ENCODE measurements at regions not wholly inside any gene's neighbourhood (a gene's known extent, or its start where the extent isn't known, plus 50 kb on each side); places are given as distances from the start of the nearest gene placed in this dataset.

DNA sequence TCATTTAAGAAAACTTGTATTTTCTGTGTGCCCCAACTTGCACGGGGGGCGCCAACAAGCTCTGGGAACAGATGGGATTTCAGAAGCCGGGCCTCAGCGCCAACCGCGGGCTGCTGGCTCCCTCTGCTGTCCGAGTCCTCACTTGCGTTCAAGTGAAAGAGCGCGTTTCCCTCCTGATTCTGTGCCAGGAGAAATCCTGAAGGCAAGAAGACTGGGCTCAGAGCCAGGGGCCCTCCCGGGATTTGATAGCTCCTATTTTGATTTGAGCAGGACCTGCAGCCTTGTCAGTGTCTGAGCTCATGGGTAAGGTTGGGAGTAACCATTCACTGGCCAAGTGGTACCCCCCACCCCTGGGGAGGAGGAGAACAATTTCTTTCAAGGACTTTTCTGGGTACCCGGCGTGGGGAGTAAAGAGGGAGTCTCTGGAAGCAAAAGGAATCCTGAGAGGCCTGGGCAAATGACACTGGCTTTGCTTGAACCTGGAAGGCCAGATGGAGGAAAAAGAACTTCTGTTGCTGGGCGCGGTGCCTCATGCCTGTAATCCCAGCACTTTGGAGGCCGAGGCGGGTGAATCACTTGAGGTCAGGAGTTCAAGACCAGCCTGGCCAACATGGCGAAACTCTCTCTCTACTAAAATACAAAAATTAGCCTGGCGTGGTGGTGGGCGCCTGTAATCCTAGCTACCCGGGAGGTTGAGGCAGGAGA, 179.0 kb upstream of the RGS6 start:
- H3K9me3 ChIP-seq (ENCODE audit: control insufficient read depth in 1 of 2, low read length in 2 of 2): no peaks in the 10 kb centered on the region
- peak; percentile 53 to 62 (median 58) for DNase-seq
- peaks cover 0 to 2% of the 10 kb centered on the region in 2 donors for H3K27me3 Mint-ChIP-seq
- no peaks in the 10 kb centered on the region for H3K4me1 Mint-ChIP-seq
- peaks cover 0 to 11% (median 5%) of the 10 kb centered on the region in 8 donors for H3K9me3 Mint-ChIP-seq
- H3K4me1 ChIP-seq (ENCODE audit: insufficient read depth, low read length): peaks cover 6% of the 10 kb centered on the region
- H3K27me3 ChIP-seq (ENCODE audit: insufficient read depth, low read length): no peaks in the 10 kb centered on the region
- H3K27ac ChIP-seq (ENCODE audit: low read depth, low read length): no peak overlapping the region
- H3K27ac Mint-ChIP-seq: no peak overlapping the region
- H3K36me3 ChIP-seq (ENCODE audit: insufficient read depth, low read length): no peaks in the 10 kb centered on the region
- no peaks in the 10 kb centered on the region for H3K36me3 Mint-ChIP-seq
- POLR2A ChIA-PET (ENCODE audit: partially characterized antibody): interaction anchor here (0.6 to 1.2 kb wide), 3 partner anchors 9 to 611 kb away, joined by 3 to 4 read pairs (median 4); no protein-coding TSS in a partner anchor
- CTCF ChIA-PET (ENCODE audit: partially characterized antibody): interaction anchor here (0.7 to 9.4 kb wide), 32 partner anchors 8 to 765 kb away, joined by 3 to 235 read pairs (median 4); partner anchors contain the start of gene SIPA1L1
- H3K4me3 ChIP-seq (ENCODE audit: low read length in 2 of 2): no peak overlapping the region
- intact Hi-C loops (cut with micrococcal nuclease): loop anchor here (1.0 kb wide), 3 partner anchors 431 to 649 kb away; no protein-coding TSS in a partner anchor
- H3K4me3 Mint-ChIP-seq: no peak overlapping the region

GRCh38 chr14:71753976-71754375, 178.3 kb upstream of the RGS6 start:
- H3K9me3 ChIP-seq (ENCODE audit: control insufficient read depth in 1 of 2, low read length in 2 of 2): no peaks in the 10 kb centered on the region
- intact Hi-C loops (cut with micrococcal nuclease): loop anchor here (1.0 kb wide), 3 partner anchors 432 to 650 kb away; no protein-coding TSS in a partner anchor
- no peak for DNase-seq
- no peak overlapping the region for H3K4me3 Mint-ChIP-seq
- H3K36me3 ChIP-seq (ENCODE audit: insufficient read depth, low read length): no peaks in the 10 kb centered on the region
- H3K27me3 Mint-ChIP-seq: peaks cover 1 to 2% of the 10 kb centered on the region in 2 donors
- no peaks in the 10 kb centered on the region for H3K27me3 ChIP-seq (ENCODE audit: insufficient read depth, low read length)
- peaks cover 0 to 4% (median 2%) of the 10 kb centered on the region in 8 donors for H3K9me3 Mint-ChIP-seq
- H3K36me3 Mint-ChIP-seq: no peaks in the 10 kb centered on the region
- H3K4me3 ChIP-seq (ENCODE audit: low read length in 2 of 2): no peak overlapping the region
- CTCF ChIA-PET (ENCODE audit: partially characterized antibody): interaction anchor here (1.8 to 9.4 kb wide), 3 partner anchors 12 to 614 kb away, joined by 3 to 235 read pairs (median 10); no protein-coding TSS in a partner anchor
- H3K27ac Mint-ChIP-seq: no peak overlapping the region
- peaks cover 6% of the 10 kb centered on the region for H3K4me1 ChIP-seq (ENCODE audit: insufficient read depth, low read length)
- H3K27ac ChIP-seq (ENCODE audit: low read depth, low read length): no peak overlapping the region
- H3K4me1 Mint-ChIP-seq: no peaks in the 10 kb centered on the region
- POLR2A ChIA-PET (ENCODE audit: partially characterized antibody): no interaction called here

DNA sequence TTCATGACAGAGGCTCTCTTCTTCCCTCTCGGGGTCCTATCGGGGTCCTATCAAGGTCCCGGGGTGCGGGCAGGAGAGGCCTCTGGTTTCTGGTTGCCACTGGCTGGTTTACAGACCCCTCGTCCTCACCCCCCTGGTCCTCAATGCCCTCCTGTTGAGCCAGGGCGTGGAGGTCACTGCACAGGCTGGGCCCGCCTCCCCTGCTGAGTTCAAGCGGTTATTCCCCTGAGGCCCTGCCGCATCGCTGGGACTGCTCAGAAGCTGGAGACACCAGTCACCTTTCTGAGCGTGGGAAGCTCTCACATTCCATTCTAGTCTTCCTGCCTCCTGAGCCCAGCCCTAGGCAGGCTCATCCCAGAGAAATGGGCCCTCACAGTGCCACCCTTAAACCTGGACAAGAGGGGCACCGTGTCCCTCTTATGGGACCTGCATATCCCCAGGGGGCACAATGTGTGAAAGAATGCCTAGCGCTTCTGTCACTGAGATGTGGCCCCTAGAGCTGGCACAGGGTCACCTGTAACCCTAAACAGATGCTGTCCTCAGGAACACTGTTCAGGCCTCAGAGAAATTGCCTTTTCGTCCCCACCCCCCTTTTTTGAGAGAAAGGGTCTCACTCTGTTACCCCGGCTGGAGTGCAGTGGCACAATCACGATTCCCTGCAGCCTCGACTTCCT, 177.7 kb upstream of the RGS6 start:
- Histone ChIP-seq H3K36me3 (ENCODE audit: insufficient read depth, low read length) (no peaks in the 10 kb centered on the region), H3K4me3 (ENCODE audit: low read length in 2 of 2) (no peak overlapping the region), H3K9me3 (ENCODE audit: control insufficient read depth in 1 of 2, low read length in 2 of 2) (no peaks in the 10 kb centered on the region), H3K27me3 (ENCODE audit: insufficient read depth, low read length) (no peaks in the 10 kb centered on the region), H3K4me1 (ENCODE audit: insufficient read depth, low read length) (peaks cover 6% of the 10 kb centered on the region), H3K27ac (ENCODE audit: low read depth, low read length) (no peak overlapping the region)
- DNase-seq: no peak
- no peak overlapping the region for H3K4me3 Mint-ChIP-seq
- H3K27ac Mint-ChIP-seq: no peak overlapping the region
- H3K9me3 Mint-ChIP-seq: no peaks in the 10 kb centered on the region
- POLR2A ChIA-PET (ENCODE audit: partially characterized antibody): no interaction called here
- H3K27me3 Mint-ChIP-seq: peaks cover 1 to 2% of the 10 kb centered on the region in 2 donors
- no peaks in the 10 kb centered on the region for H3K4me1 Mint-ChIP-seq
- CTCF ChIA-PET (ENCODE audit: partially characterized antibody): interaction anchor here (0.5 to 9.4 kb wide), 3 partner anchors 11 to 615 kb away, joined by 3 to 235 read pairs (median 10); no protein-coding TSS in a partner anchor
- intact Hi-C loops (cut with micrococcal nuclease): no loop called here
- H3K36me3 Mint-ChIP-seq: no peaks in the 10 kb centered on the region

DNA sequence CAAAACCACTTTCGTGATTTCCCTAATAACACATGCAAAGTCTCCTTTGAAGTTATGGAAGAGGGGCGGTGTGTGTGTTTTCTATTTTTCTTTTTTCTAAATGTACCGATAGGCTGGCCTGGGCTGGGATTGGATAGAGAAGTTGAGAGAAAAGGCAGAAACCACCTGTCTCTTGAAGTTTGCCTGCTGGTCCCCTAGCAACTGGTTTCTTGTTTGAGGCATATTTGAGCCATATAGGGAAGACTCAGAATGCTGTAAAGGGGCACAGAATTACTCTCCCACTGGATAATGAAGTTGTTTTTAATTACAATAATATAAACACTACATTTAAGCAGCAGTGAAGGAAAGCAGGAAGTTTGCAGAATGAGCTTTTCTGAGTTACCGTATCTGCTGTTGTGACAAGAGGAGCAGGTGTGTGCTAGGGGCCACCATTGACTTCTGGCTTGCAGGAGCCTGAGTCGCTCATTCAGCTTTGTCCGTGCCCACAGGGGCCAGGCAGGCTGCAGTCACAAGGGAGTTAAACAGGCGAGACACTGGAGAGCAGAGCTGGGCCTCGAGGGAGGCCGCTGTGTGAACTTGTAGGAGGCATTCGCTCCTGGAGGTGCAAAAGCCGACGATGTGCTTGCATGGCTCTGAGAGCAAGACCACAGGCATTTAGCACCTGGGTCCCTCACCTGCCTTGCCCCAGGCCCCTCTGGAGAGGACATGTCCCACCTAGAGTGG, 173.8 kb upstream of the RGS6 start:
- Histone ChIP-seq H3K4me1 (ENCODE audit: insufficient read depth, low read length) (no peaks in the 10 kb centered on the region), H3K27me3 (ENCODE audit: insufficient read depth, low read length) (no peaks in the 10 kb centered on the region), H3K27ac (ENCODE audit: low read depth, low read length) (no peak overlapping the region), H3K4me3 (ENCODE audit: low read length in 2 of 2) (no peak overlapping the region), H3K36me3 (ENCODE audit: insufficient read depth, low read length) (no peaks in the 10 kb centered on the region), H3K9me3 (ENCODE audit: control insufficient read depth in 1 of 2, low read length in 2 of 2) (no peaks in the 10 kb centered on the region)
- CTCF ChIA-PET (ENCODE audit: partially characterized antibody): interaction anchor here (1.2 kb wide), 1 partner anchor 620 kb away, joined by 4 read pairs; no protein-coding TSS in a partner anchor
- no peaks in the 10 kb centered on the region for H3K36me3 Mint-ChIP-seq
- DNase-seq: no peak
- H3K27me3 Mint-ChIP-seq: peaks cover 7 to 10% of the 10 kb centered on the region in 2 donors
- no peaks in the 10 kb centered on the region for H3K4me1 Mint-ChIP-seq
- H3K27ac Mint-ChIP-seq: no peak overlapping the region
- peaks cover 0 to 7% (median 0%) of the 10 kb centered on the region in 8 donors for H3K9me3 Mint-ChIP-seq
- H3K4me3 Mint-ChIP-seq: no peak overlapping the region
- intact Hi-C loops (cut with micrococcal nuclease): no loop called here
- POLR2A ChIA-PET (ENCODE audit: partially characterized antibody): no interaction called here

GRCh38 chr14:71762575-71762974, 169.7 kb upstream of the RGS6 start:
- H3K4me1 Mint-ChIP-seq: no peaks in the 10 kb centered on the region
- no peak overlapping the region for H3K27ac Mint-ChIP-seq
- Histone ChIP-seq H3K9me3 (ENCODE audit: control insufficient read depth in 1 of 2, low read length in 2 of 2) (no peaks in the 10 kb centered on the region), H3K4me3 (ENCODE audit: low read length in 2 of 2) (no peak overlapping the region), H3K27ac (ENCODE audit: low read depth, low read length) (no peak overlapping the region), H3K4me1 (ENCODE audit: insufficient read depth, low read length) (no peaks in the 10 kb centered on the region), H3K36me3 (ENCODE audit: insufficient read depth, low read length) (no peaks in the 10 kb centered on the region), H3K27me3 (ENCODE audit: insufficient read depth, low read length) (no peaks in the 10 kb centered on the region)
- ChIA-PET POLR2A (ENCODE audit: partially characterized antibody) (no interaction called here), CTCF (ENCODE audit: partially characterized antibody) (no interaction called here)
- peaks cover 17 to 26% of the 10 kb centered on the region in 2 donors for H3K27me3 Mint-ChIP-seq
- H3K9me3 Mint-ChIP-seq: peaks cover 0 to 8% (median 0%) of the 10 kb centered on the region in 8 donors
- no peak overlapping the region for H3K4me3 Mint-ChIP-seq
- DNase-seq: no peak
- intact Hi-C loops (cut with micrococcal nuclease): no loop called here
- no peaks in the 10 kb centered on the region for H3K36me3 Mint-ChIP-seq

DNA sequence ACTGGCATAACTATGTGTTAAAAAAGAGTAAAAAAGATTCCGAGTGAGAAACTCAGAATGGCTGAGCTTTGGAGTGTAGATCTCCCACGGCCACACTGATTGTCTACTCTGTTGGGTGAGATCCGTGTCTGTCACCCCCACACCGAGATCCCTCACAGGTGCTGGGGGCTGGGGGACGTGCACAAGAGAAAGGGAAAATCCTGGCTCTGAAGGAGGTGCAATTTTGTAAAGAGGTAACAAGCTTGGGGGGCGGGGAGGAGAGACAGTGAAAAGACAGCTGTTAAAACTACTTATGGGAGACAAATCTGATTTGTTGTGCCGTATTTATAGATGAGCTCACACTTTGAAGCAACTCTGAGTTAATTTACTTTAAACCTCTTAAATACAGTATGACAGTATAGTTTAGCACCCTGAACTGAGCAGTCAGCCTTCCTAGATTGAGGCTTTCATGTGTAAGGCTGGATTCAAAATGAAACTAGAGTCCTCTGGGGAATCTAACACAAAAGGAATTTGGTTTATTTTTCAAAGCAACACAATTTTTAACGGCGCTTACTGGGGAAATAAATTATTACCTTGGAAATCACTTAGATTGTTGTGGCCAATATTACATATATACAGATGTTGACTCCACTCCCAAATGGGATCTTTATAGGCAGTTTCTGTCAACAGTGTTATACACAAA, 167.4 kb upstream of the RGS6 start:
- intact Hi-C loops (cut with micrococcal nuclease): no loop called here
- ChIA-PET CTCF (ENCODE audit: partially characterized antibody) (interaction anchor here (1.2 to 2.5 kb wide), 2 partner anchors 10 to 12 kb away, joined by 4 to 10 read pairs; no protein-coding TSS in a partner anchor), POLR2A (ENCODE audit: partially characterized antibody) (no interaction called here)
- no peak overlapping the region for H3K27ac Mint-ChIP-seq
- no peak overlapping the region for H3K27ac ChIP-seq (ENCODE audit: low read depth, low read length)
- no peaks in the 10 kb centered on the region for H3K36me3 ChIP-seq (ENCODE audit: insufficient read depth, low read length)
- H3K4me1 ChIP-seq (ENCODE audit: insufficient read depth, low read length): no peaks in the 10 kb centered on the region
- no peaks in the 10 kb centered on the region for H3K9me3 ChIP-seq (ENCODE audit: control insufficient read depth in 1 of 2, low read length in 2 of 2)
- no peak for DNase-seq
- H3K36me3 Mint-ChIP-seq: no peaks in the 10 kb centered on the region
- H3K27me3 Mint-ChIP-seq: peaks cover 16 to 26% of the 10 kb centered on the region in 2 donors
- H3K4me1 Mint-ChIP-seq: no peaks in the 10 kb centered on the region
- no peaks in the 10 kb centered on the region for H3K27me3 ChIP-seq (ENCODE audit: insufficient read depth, low read length)
- peaks cover 0 to 8% (median 0%) of the 10 kb centered on the region in 8 donors for H3K9me3 Mint-ChIP-seq
- no peak overlapping the region for H3K4me3 Mint-ChIP-seq
- no peak overlapping the region for H3K4me3 ChIP-seq (ENCODE audit: low read length in 2 of 2)

Data from CD4-positive, alpha-beta memory T cell (primary cell).